ENCODE measurements at regions not wholly inside any gene's neighbourhood (a gene's known extent, or its start where the extent isn't known, plus 50 kb on each side); places are given as distances from the start of the nearest gene placed in this dataset.

GRCh38 chr1:185564816-185565215 is 169.4 kb upstream of the HMCN1 start:
- Histone ChIP-seq H3K9me3 (no peaks in the 10 kb centered on the region), H3K27ac (no peak overlapping the region), H3K36me3 (no peaks in the 10 kb centered on the region), H3K27me3 (no peaks in the 10 kb centered on the region), H3K4me1 (peaks cover 0 to 7% (median 1%) of the 10 kb centered on the region in 4 donors), H3K4me3 (no peak overlapping the region)
- DNase-seq (ENCODE audit: low spot score in 2 of 2): no peak
- WGBS, 2 donors: 47 to 52% methylated on average over 1 of the region's 1 CpG
- TF ChIP-seq POLR2A (IDR thresholded peaks at IDR 0.05) (no peak), CTCF (IDR thresholded peaks at IDR 0.05) (no peak), EP300 (IDR thresholded peaks at IDR 0.05) (no peak)

DNA sequence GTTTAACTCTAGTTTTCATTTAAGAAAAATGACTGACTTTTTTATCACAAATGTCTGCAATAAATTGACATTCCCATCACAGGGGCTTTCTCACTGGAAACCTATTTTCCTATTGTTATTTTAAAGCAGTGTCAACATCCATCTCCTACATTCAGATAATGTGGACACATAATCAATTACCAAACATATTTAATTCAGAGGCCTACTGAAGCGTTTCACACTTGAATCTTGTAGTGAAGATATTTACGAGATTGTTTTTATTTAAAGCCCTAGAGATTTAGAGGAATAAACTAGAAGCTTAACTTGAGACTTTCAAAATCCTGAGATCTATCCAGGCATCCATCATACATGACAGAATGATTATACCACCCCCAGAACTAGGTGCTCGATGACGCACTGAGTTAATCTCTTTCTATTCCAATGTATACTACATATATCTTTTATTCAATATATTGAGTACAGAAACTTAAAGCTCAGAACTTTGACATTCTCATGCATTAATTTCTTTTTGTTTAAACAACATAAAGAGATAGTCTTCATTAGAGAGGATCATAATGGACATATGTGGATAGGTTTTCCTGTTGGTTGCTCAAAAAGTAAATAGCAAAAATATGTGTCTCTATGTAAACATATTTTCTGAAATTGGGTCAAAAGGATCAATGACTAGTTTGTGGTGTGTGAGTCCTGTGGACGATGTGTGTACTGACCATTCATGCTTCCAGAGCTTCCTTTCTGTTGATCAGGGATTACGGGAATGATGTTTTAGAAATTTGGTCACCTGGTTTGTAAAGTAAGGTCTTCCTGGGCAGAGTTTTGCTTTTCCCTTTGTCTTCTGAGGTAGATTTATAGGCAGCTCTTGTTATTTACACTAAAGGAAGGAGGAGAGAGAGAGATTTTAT is 171.5 kb upstream of the HMCN1 start:
- Histone ChIP-seq H3K36me3 (no peaks in the 10 kb centered on the region), H3K9me3 (no peaks in the 10 kb centered on the region), H3K27ac (no peak overlapping the region), H3K27me3 (no peaks in the 10 kb centered on the region), H3K4me1 (peaks cover 0 to 7% (median 2%) of the 10 kb centered on the region in 4 donors), H3K4me3 (no peak overlapping the region)
- WGBS, 2 donors: 89% methylated on average over 6 of the region's 6 CpGs
- TF ChIP-seq POLR2A (IDR thresholded peaks at IDR 0.05) (no peak), CTCF (IDR thresholded peaks at IDR 0.05) (no peak), EP300 (IDR thresholded peaks at IDR 0.05) (no peak)
- DNase-seq (ENCODE audit: low spot score in 2 of 2): no peak

DNA sequence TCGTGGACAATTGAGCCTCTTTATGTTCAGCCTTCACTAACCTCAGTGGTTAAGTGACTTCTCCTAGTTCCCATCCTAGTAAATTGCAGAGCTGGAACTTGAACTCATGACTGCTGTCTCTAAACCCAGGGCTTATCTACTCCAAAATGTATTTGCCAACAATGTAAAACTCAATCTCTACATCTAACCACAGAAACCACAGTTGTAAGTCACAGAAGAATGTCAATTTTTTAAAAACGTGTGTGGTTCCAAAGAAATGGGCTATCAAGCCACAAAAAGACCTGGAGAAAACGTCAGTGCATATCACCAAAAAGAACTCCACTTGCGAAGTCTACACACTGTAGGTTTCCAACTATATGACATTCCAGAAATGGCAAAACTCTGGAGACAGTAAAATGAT is 172.6 kb upstream of the HMCN1 start:
- Histone ChIP-seq H3K4me1 (peaks cover 0 to 7% (median 2%) of the 10 kb centered on the region in 4 donors), H3K4me3 (no peak overlapping the region), H3K9me3 (no peaks in the 10 kb centered on the region), H3K27ac (no peak overlapping the region), H3K36me3 (no peaks in the 10 kb centered on the region), H3K27me3 (no peaks in the 10 kb centered on the region)
- WGBS, 2 donors: 73 to 75% methylated on average over 4 of the region's 4 CpGs
- DNase-seq (ENCODE audit: low spot score in 2 of 2): no peak
- TF ChIP-seq POLR2A (IDR thresholded peaks at IDR 0.05) (no peak), EP300 (IDR thresholded peaks at IDR 0.05) (no peak), CTCF (IDR thresholded peaks at IDR 0.05) (no peak)

DNA sequence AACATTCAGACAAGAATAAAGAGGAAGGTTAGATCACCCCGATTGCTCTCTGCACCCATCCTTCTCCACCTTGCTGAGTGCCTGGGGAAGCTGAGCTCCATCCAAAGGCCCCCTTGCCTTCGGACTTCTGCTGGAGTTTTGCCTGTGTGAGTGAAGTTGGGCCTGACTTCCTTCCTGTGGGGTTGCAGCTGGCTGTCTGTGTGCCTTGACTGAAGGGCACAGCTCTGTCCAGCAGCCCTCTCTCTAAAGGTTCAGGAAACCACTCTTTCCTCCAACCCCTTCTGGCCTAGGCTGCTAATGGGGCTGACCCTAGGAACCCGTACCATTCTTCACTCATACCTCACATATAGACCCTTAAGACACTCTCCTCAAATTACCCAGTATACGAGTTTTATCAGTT is 173.4 kb upstream of the HMCN1 start:
- Histone ChIP-seq H3K9me3 (no peaks in the 10 kb centered on the region), H3K4me1 (peaks cover 0 to 7% (median 2%) of the 10 kb centered on the region in 4 donors), H3K36me3 (no peaks in the 10 kb centered on the region), H3K27me3 (no peaks in the 10 kb centered on the region), H3K27ac (no peak overlapping the region), H3K4me3 (no peak overlapping the region)
- whole genome bisulfite sequencing, 2 donors: 74 to 81% methylated on average over 4 of the region's 4 CpGs
- no peak for DNase-seq (ENCODE audit: low spot score in 2 of 2)
- TF ChIP-seq EP300 (IDR thresholded peaks at IDR 0.05) (no peak), CTCF (IDR thresholded peaks at IDR 0.05) (no peak), POLR2A (IDR thresholded peaks at IDR 0.05) (no peak)

DNA sequence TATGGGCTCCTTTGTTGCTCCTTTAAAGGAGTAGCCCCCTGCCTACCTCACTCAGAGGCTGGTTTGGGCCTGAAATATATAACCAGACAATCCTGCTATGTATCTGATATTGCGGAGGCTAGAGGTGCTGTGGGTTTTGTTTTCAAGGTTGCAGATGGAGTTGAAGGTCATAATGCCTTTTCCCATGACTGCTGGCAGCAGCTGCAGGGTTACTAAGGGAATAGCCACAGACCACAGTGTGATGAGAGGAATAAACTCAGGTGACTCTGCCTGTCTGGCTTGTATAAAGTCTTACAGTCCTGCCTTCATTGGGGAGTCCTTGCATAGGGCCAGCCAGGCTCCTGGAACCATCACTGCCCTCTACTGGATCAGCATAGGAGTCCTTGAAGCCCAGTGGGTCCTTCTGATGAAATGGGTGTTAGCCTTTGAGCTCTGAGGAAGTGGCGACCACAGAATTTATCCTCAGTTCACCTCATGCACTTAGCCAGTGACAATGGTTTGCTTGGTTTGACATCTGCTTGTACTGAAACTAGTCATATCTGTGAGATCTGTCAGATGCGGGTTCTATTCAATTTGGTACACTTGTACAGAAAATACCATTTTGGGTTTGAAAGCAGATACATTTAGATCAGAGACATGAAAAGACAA is 174.4 kb upstream of the HMCN1 start:
- WGBS, 2 donors: 79 to 91% methylated on average over 3 of the region's 3 CpGs
- H3K27ac ChIP-seq: no peak overlapping the region
- H3K9me3 ChIP-seq: no peaks in the 10 kb centered on the region
- H3K36me3 ChIP-seq: no peaks in the 10 kb centered on the region
- peaks cover 0 to 7% (median 2%) of the 10 kb centered on the region in 4 donors for H3K4me1 ChIP-seq
- peak in 4 of 5 experiments; percentile 13 to 36 (median 18) for TF ChIP-seq CTCF (IDR thresholded peaks at IDR 0.05)
- no peak for TF ChIP-seq EP300 (IDR thresholded peaks at IDR 0.05)
- TF ChIP-seq POLR2A (IDR thresholded peaks at IDR 0.05): no peak
- DNase-seq (ENCODE audit: low spot score in 2 of 2): peak in 1 of 2 donors; percentile 21
- no peaks in the 10 kb centered on the region for H3K27me3 ChIP-seq
- H3K4me3 ChIP-seq: no peak overlapping the region

Measured in tibial nerve (tissue), 4 donors.